RWPE2 (cell line): ENCODE measurements at regions not wholly inside any gene's neighbourhood (a gene's known extent, or its start where the extent isn't known, plus 50 kb on each side); places are given as distances from the start of the nearest gene placed in this dataset.
"Not testable (repeated sequence)": the region's sequence is repeated elsewhere in the genome, so short reads cannot be mapped to it uniquely, and the experiment has no call there.

Experiments used
- ATAC-seq: fragments of 200-7000 bp; cut with Tn5 transposase; 3 replicates; pipeline ENCODE4 v1.9.1; 2021; ENCODE audit warnings: low read depth
- DNase-seq: peaks from one replicate; pipeline ENCODE4 v3.0.0-alpha.2; 2020; ENCODE audit warnings: low spot score
- H3K27ac ChIP-seq: fragments of 450-650 bp; 2 replicates; pipeline ENCODE4 v1.5.1; 2017; ENCODE audit warnings: mild to moderate bottlenecking; ENCODE audit not compliant: poor library complexity, severe bottlenecking
- H3K27me3 ChIP-seq: fragments of 250-450 bp; sonication (Bioruptor Pico); 2 replicates; pipeline ENCODE4 v1.5.1; 2021; ENCODE audit warnings: mild to moderate bottlenecking, moderate library complexity; ENCODE audit not compliant: insufficient read depth, poor library complexity, severe bottlenecking
- H3K36me3 ChIP-seq: fragments of 250-450 bp; sonication (Bioruptor Pico); 2 replicates; pipeline ENCODE4 v1.5.1; 2020; ENCODE audit warnings: low read depth, mild to moderate bottlenecking, moderate library complexity
- H3K4me1 ChIP-seq: fragments of 250-450 bp; sonication (Bioruptor Pico); 2 replicates; pipeline ENCODE4 v1.5.1; 2021; ENCODE audit warnings: mild to moderate bottlenecking, moderate library complexity; ENCODE audit not compliant: insufficient read depth, poor library complexity, severe bottlenecking
- H3K4me3 ChIP-seq: fragments of 250-450 bp; sonication (Bioruptor Pico); 2 replicates; pipeline ENCODE4 v1.5.1; 2021; ENCODE audit warnings: mild to moderate bottlenecking, moderate library complexity; ENCODE audit not compliant: severe bottlenecking
- H3K9me3 ChIP-seq: fragments of 250-450 bp; sonication (Bioruptor Pico); 2 replicates; pipeline ENCODE4 v1.5.1; 2021; ENCODE audit warnings: mild to moderate bottlenecking, moderate library complexity; ENCODE audit not compliant: severe bottlenecking
- CTCF ChIP-seq: fragments of 450-650 bp; IDR thresholded peaks from one replicate; pipeline ENCODE4 v1.5.1; 2017; ENCODE audit warnings: mild to moderate bottlenecking, moderate library complexity; ENCODE audit not compliant: poor library complexity, severe bottlenecking

- no peak for TF ChIP-seq CTCF
- DNase-seq (no peak), ATAC-seq (no peak)
- peaks cover 7% of the 10 kb centered on the region for H3K4me1 ChIP-seq
- H3K4me3 ChIP-seq, result no peak overlapping the region
- no peaks in the 10 kb centered on the region for H3K36me3 ChIP-seq
- H3K27ac ChIP-seq, result no peak overlapping the region
- H3K9me3 ChIP-seq, result no peaks in the 10 kb centered on the region
- H3K27me3 ChIP-seq, result no peaks in the 10 kb centered on the region
Measured at GRCh38 chr3:130816561-130817445, 70.2 kb upstream of the PIK3R4 start.

- H3K27ac ChIP-seq, H3K4me3 ChIP-seq, H3K4me1 ChIP-seq, H3K27me3 ChIP-seq, H3K36me3 ChIP-seq, DNase-seq, H3K9me3 ChIP-seq, ATAC-seq: not testable (repeated sequence)
Measured at GRCh38 chr3:130818066-130818465, 71.4 kb upstream of the PIK3R4 start.

GRCh38 chr3:130820976-130821375 lies 72.9 kb upstream of the ATP2C1 start:
- DNase-seq, result no peak
- no peak overlapping the region for H3K27ac ChIP-seq

GRCh38 chr3:130821806-130822205 lies 72.1 kb upstream of the ATP2C1 start:
- H3K4me1 ChIP-seq, result peaks cover 11% of the 10 kb centered on the region
- TF ChIP-seq CTCF, result no peak
- DNase-seq (no peak), ATAC-seq (no peak)
- H3K27ac ChIP-seq, result no peak overlapping the region
- no peaks in the 10 kb centered on the region for H3K9me3 ChIP-seq
- H3K4me3 ChIP-seq, result no peak overlapping the region
- H3K36me3 ChIP-seq, result no peaks in the 10 kb centered on the region
- no peaks in the 10 kb centered on the region for H3K27me3 ChIP-seq

More at GRCh38 chr3:130820976-130821375, 72.9 kb upstream of the ATP2C1 start:
- H3K4me1 ChIP-seq, result peaks cover 7% of the 10 kb centered on the region
- TF ChIP-seq CTCF, result no peak
- peak; percentile 70; the same call in 2 of the 3 replicates for ATAC-seq
- no peaks in the 10 kb centered on the region for H3K9me3 ChIP-seq
- no peaks in the 10 kb centered on the region for H3K36me3 ChIP-seq
- no peak overlapping the region for H3K4me3 ChIP-seq
- no peaks in the 10 kb centered on the region for H3K27me3 ChIP-seq

GRCh38 chr3:130823241-130823884 lies 70.5 kb upstream of the ATP2C1 start:
- DNase-seq (no peak), ATAC-seq (no peak)
- H3K9me3 ChIP-seq, result no peaks in the 10 kb centered on the region
- no peak for TF ChIP-seq CTCF
- H3K27ac ChIP-seq, result no peak overlapping the region
- H3K27me3 ChIP-seq, result no peaks in the 10 kb centered on the region
- no peak overlapping the region for H3K4me3 ChIP-seq
- peaks cover 11% of the 10 kb centered on the region for H3K4me1 ChIP-seq
- H3K36me3 ChIP-seq, result no peaks in the 10 kb centered on the region
